ENCODE measurements at regions not wholly inside any gene's neighbourhood (a gene's known extent, or its start where the extent isn't known, plus 50 kb on each side); places are given as distances from the start of the nearest gene placed in this dataset.
"Not testable (repeated sequence)": the region's sequence is repeated elsewhere in the genome, so short reads cannot be mapped to it uniquely, and the experiment has no call there.

- Histone ChIP-seq H3K4me3 (ENCODE audit: low read depth, low read length, poor library complexity, severe bottlenecking) (no peak overlapping the region), H3K4me2 (ENCODE audit: low read length) (no peak overlapping the region), H3K9me2 (ENCODE audit: insufficient read depth, low read length) (no peaks in the 10 kb centered on the region), H3K27ac (ENCODE audit: low read depth, low read length, poor library complexity, severe bottlenecking) (no peak overlapping the region), H3K79me2 (ENCODE audit: insufficient read depth, low read depth, low read length) (no peaks in the 10 kb centered on the region), H4K20me1 (ENCODE audit: insufficient read depth, low read length) (no peaks in the 10 kb centered on the region), H3K4me1 (ENCODE audit: insufficient read depth, low read length, poor library complexity, severe bottlenecking) (no peaks in the 10 kb centered on the region), H3K36me3 (ENCODE audit: insufficient read depth, low read length) (no peaks in the 10 kb centered on the region), H2AFZ (ENCODE audit: low read length) (no peak overlapping the region), H3K9me3 (ENCODE audit: low read length) (no peaks in the 10 kb centered on the region)
- TF ChIP-seq, protein P1, sequence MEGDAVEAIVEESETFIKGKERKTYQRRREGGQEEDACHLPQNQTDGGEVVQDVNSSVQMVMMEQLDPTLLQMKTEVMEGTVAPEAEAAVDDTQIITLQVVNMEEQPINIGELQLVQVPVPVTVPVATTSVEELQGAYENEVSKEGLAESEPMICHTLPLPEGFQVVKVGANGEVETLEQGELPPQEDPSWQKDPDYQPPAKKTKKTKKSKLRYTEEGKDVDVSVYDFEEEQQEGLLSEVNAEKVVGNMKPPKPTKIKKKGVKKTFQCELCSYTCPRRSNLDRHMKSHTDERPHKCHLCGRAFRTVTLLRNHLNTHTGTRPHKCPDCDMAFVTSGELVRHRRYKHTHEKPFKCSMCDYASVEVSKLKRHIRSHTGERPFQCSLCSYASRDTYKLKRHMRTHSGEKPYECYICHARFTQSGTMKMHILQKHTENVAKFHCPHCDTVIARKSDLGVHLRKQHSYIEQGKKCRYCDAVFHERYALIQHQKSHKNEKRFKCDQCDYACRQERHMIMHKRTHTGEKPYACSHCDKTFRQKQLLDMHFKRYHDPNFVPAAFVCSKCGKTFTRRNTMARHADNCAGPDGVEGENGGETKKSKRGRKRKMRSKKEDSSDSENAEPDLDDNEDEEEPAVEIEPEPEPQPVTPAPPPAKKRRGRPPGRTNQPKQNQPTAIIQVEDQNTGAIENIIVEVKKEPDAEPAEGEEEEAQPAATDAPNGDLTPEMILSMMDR (conservative IDR thresholded peaks at IDR 0.05; ENCODE audit: low read length): no peak
- no peak for TF ChIP-seq EZH2phosphoT487 (IDR thresholded peaks at IDR 0.05; ENCODE audit: borderline replicate concordance, low read depth, low read length)
- POLR2A ChIA-PET: interaction anchor here (0.6 kb wide), 1 partner anchor 266 kb away, joined by 4 read pairs; no protein-coding TSS in a partner anchor
- DNase-seq (ENCODE audit: low spot score): no peak
- CTCF ChIA-PET (ENCODE audit: unreplicated experiment): no interaction called here
- intact Hi-C loops (cut with micrococcal nuclease; ENCODE audit: unreplicated experiment): no loop called here
- no TSS peak for BruUV-seq (replicated peaks)
Observed at GRCh38 chr10:25839683-25840082, 94.3 kb upstream of the MYO3A start.

- H3K9me3 ChIP-seq (ENCODE audit: low read length); H3K27ac ChIP-seq (ENCODE audit: low read depth, low read length, poor library complexity, severe bottlenecking); H3K4me1 ChIP-seq (ENCODE audit: insufficient read depth, low read length, poor library complexity, severe bottlenecking); H2AFZ ChIP-seq (ENCODE audit: low read length); H3K79me2 ChIP-seq (ENCODE audit: insufficient read depth, low read depth, low read length); BruUV-seq (replicated peaks); H4K20me1 ChIP-seq (ENCODE audit: insufficient read depth, low read length); DNase-seq (ENCODE audit: low spot score); H3K36me3 ChIP-seq (ENCODE audit: insufficient read depth, low read length); H3K9me2 ChIP-seq (ENCODE audit: insufficient read depth, low read length); intact Hi-C loops (cut with micrococcal nuclease; ENCODE audit: unreplicated experiment); H3K4me3 ChIP-seq (ENCODE audit: low read depth, low read length, poor library complexity, severe bottlenecking); CTCF ChIA-PET (ENCODE audit: unreplicated experiment); H3K4me2 ChIP-seq (ENCODE audit: low read length): not testable (repeated sequence)
- POLR2A ChIA-PET: interaction anchor here (0.9 kb wide), 1 partner anchor 23 kb away, joined by 3 read pairs; no protein-coding TSS in a partner anchor
Observed at GRCh38 chr10:25840875-25841274, 93.2 kb upstream of the MYO3A start.

DNA sequence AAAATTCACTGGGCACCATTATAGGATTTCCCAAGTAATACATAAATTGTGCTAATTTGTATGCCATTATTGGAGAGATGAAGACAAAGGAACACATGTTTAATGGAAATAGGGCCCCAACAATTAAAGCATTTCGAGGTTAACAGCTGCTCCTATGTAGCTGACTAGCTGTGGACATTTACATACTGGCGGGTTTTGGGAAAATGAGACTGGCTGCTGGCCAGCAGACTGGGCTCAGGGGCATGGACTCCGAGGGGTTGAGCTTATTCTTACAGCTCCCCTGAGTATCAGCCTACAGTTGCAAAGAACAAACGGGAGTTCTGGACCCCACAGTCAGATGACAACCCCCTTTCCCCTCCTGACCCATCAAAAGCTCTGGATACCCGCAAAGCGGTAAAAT is 91.9 kb upstream of the MYO3A start:
- H3K9me2 ChIP-seq (ENCODE audit: insufficient read depth, low read length): no peaks in the 10 kb centered on the region
- no peak overlapping the region for H2AFZ ChIP-seq (ENCODE audit: low read length)
- no peaks in the 10 kb centered on the region for H3K79me2 ChIP-seq (ENCODE audit: insufficient read depth, low read depth, low read length)
- no peaks in the 10 kb centered on the region for H4K20me1 ChIP-seq (ENCODE audit: insufficient read depth, low read length)
- ChIA-PET POLR2A (interaction anchor here (0.6 to 1.2 kb wide), 4 partner anchors 8 to 322 kb away, joined by 3 to 4 read pairs (median 4); no protein-coding TSS in a partner anchor), CTCF (ENCODE audit: unreplicated experiment) (no interaction called here)
- DNase-seq (ENCODE audit: low spot score): no peak
- no peak overlapping the region for H3K4me3 ChIP-seq (ENCODE audit: low read depth, low read length, poor library complexity, severe bottlenecking)
- H3K27ac ChIP-seq (ENCODE audit: low read depth, low read length, poor library complexity, severe bottlenecking): no peak overlapping the region
- H3K4me2 ChIP-seq (ENCODE audit: low read length): no peak overlapping the region
- no peaks in the 10 kb centered on the region for H3K9me3 ChIP-seq (ENCODE audit: low read length)
- intact Hi-C loops (cut with micrococcal nuclease; ENCODE audit: unreplicated experiment): no loop called here
- TF ChIP-seq, protein P1 (conservative IDR thresholded peaks at IDR 0.05; ENCODE audit: low read length): no peak
- TF ChIP-seq EZH2phosphoT487 (IDR thresholded peaks at IDR 0.05; ENCODE audit: borderline replicate concordance, low read depth, low read length): no peak
- BruUV-seq (replicated peaks): no TSS peak
- no peaks in the 10 kb centered on the region for H3K36me3 ChIP-seq (ENCODE audit: insufficient read depth, low read length)
- H3K4me1 ChIP-seq (ENCODE audit: insufficient read depth, low read length, poor library complexity, severe bottlenecking): no peaks in the 10 kb centered on the region

Data from OCI-LY7 (cell line).